Gastrocnemius medialis (tissue), 4 donors: ENCODE measurements at regions not wholly inside any gene's neighbourhood (a gene's known extent, or its start where the extent isn't known, plus 50 kb on each side); places are given as distances from the start of the nearest gene placed in this dataset.

Experiments used
- ATAC-seq, 2 donors: fragments of 150-250 bp; one replicate each; pipeline ENCODE4 v1.9.1; 2016
- DNase-seq, 2 donors: peaks; one replicate each; pipeline ENCODE4 v3.0.0-alpha.2; 2019
- H3K27ac ChIP-seq, 4 donors: fragments of 200-600 bp; sonication (generic); 1 replicate in 1 of 4; 2 replicates in 3 of 4; pipeline ENCODE4 v1.5.1; 2016 to 2018; ENCODE audit warnings: mild to moderate bottlenecking in 2 of 4, moderate library complexity in 1 of 4
- H3K27me3 ChIP-seq, 3 donors: fragments of 200-600 bp; sonication (generic) in 2 of 3; 1 replicate in 1 of 3; 2 replicates in 2 of 3; pipeline versions ENCODE4 v1.5.1 to v1.6.0; 2016 to 2019; ENCODE audit warnings: mild to moderate bottlenecking in 1 of 3, moderate library complexity in 1 of 3
- H3K36me3 ChIP-seq, 2 donors: fragments of 200-600 bp; sonication (generic) in 1 of 2; one replicate each; pipeline ENCODE4 v1.5.1; 2017 to 2018
- H3K4me1 ChIP-seq, 2 donors: fragments of 200-600 bp; sonication (generic) in 1 of 2; one replicate each; pipeline ENCODE4 v1.5.1; 2016 to 2017; ENCODE audit warnings: mild to moderate bottlenecking in 2 of 2
- H3K4me3 ChIP-seq, 4 donors: fragments of 200-600 bp; sonication (generic) in 3 of 4; 1 replicate in 1 of 4; 2 replicates in 3 of 4; pipeline ENCODE4 v1.5.1; 2016 to 2019; ENCODE audit warnings: mild to moderate bottlenecking in 2 of 4
- H3K9me3 ChIP-seq, 3 donors: fragments of 200-600 bp; sonication (generic) in 2 of 3; 1 replicate in 1 of 3; 2 replicates in 2 of 3; pipeline ENCODE4 v1.5.1; 2016 to 2019
- CTCF ChIP-seq, 5 experiments: fragments of 450-650 bp in 3 of 5; fragments of 200-600 bp in 2 of 5; sonication (generic) in 2 of 5; IDR thresholded peaks in 4 of 5; conservative IDR thresholded peaks in 1 of 5; 1 replicate in 4 of 5; 2 replicates in 1 of 5; pipeline ENCODE4 v1.5.1; 2016 to 2019; ENCODE audit warnings: antibody characterized with exemption in 5 of 5, mild to moderate bottlenecking in 3 of 5, moderate library complexity in 3 of 5
- POLR2A ChIP-seq, 2 donors: fragments of 450-650 bp; IDR thresholded peaks; one replicate each; pipeline ENCODE4 v1.6.1; 2017; ENCODE audit warnings: antibody characterized with exemption in 2 of 2, mild to moderate bottlenecking in 2 of 2, moderate library complexity in 2 of 2
- in situ Hi-C, 4 donors: fragments of 200-750 bp; cut with MboI; loops; one replicate each; pipeline versions ENCODE4 v1.15.0 to v1.8.0; 2017; ENCODE audit warnings: low sequenced_read_pairs in 4 of 4
- intact Hi-C: fragments of 100-400 bp; cut with DNase I; formaldehyde crosslinking; loops from one replicate; pipeline ENCODE4 v1.15.1; 2023; ENCODE audit warnings: low total_unique reads

GRCh38 chr3:193946945-193947344, 189.0 kb upstream of the HES1 start:
- Histone ChIP-seq H3K4me3 (no peak overlapping the region), H3K27me3 (no peaks in the 10 kb centered on the region), H3K27ac (no peak overlapping the region), H3K9me3 (no peaks in the 10 kb centered on the region), H3K4me1 (no peaks in the 10 kb centered on the region), H3K36me3 (no peaks in the 10 kb centered on the region)
- TF ChIP-seq CTCF (IDR thresholded peaks at IDR 0.05 in 4 of 5, conservative IDR thresholded peaks at IDR 0.05 in 1 of 5), result no peak
- no peak for TF ChIP-seq POLR2A (IDR thresholded peaks at IDR 0.05)
- in situ Hi-C loops (no loop called here), intact Hi-C loops (no loop called here)
- ATAC-seq (no peak), DNase-seq (no peak)

GRCh38 chr3:193947596-193947995, 188.4 kb upstream of the HES1 start:
- ATAC-seq, result no peak
- intact Hi-C loops (no loop called here), in situ Hi-C loops (no loop called here)
- H3K9me3 ChIP-seq, result no peaks in the 10 kb centered on the region
- no peaks in the 10 kb centered on the region for H3K4me1 ChIP-seq
- no peak overlapping the region for H3K27ac ChIP-seq
- no peaks in the 10 kb centered on the region for H3K36me3 ChIP-seq
- DNase-seq, result no peak
- no peak overlapping the region for H3K4me3 ChIP-seq
- H3K27me3 ChIP-seq, result no peaks in the 10 kb centered on the region
- TF ChIP-seq POLR2A (IDR thresholded peaks at IDR 0.05) (no peak), CTCF (IDR thresholded peaks at IDR 0.05 in 4 of 5, conservative IDR thresholded peaks at IDR 0.05 in 1 of 5) (no peak)

GRCh38 chr3:193948459-193948858, 187.5 kb upstream of the HES1 start:
- Histone ChIP-seq H3K36me3 (no peaks in the 10 kb centered on the region), H3K4me3 (no peak overlapping the region), H3K27ac (no peak overlapping the region), H3K27me3 (no peaks in the 10 kb centered on the region), H3K9me3 (no peaks in the 10 kb centered on the region), H3K4me1 (no peaks in the 10 kb centered on the region)
- DNase-seq (no peak), ATAC-seq (no peak)
- TF ChIP-seq POLR2A (IDR thresholded peaks at IDR 0.05) (no peak), CTCF (IDR thresholded peaks at IDR 0.05 in 4 of 5, conservative IDR thresholded peaks at IDR 0.05 in 1 of 5) (no peak)
- intact Hi-C loops, result no loop called here
- in situ Hi-C loops, result no loop called here

GRCh38 chr3:193951859-193952258, 184.1 kb upstream of the HES1 start:
- no peaks in the 10 kb centered on the region for H3K27me3 ChIP-seq
- in situ Hi-C loops (no loop called here), intact Hi-C loops (no loop called here)
- TF ChIP-seq POLR2A (IDR thresholded peaks at IDR 0.05) (no peak), CTCF (IDR thresholded peaks at IDR 0.05 in 4 of 5, conservative IDR thresholded peaks at IDR 0.05 in 1 of 5) (no peak)
- no peak for DNase-seq
- H3K4me3 ChIP-seq, result no peak overlapping the region
- no peaks in the 10 kb centered on the region for H3K36me3 ChIP-seq
- H3K27ac ChIP-seq, result no peak overlapping the region
- ATAC-seq, result no peak
- peaks cover 0 to 7% (median 0%) of the 10 kb centered on the region in 3 donors for H3K9me3 ChIP-seq
- no peaks in the 10 kb centered on the region for H3K4me1 ChIP-seq

- H3K4me1 ChIP-seq, result no peaks in the 10 kb centered on the region
- no peaks in the 10 kb centered on the region for H3K27me3 ChIP-seq
- ATAC-seq (no peak), DNase-seq (no peak)
- intact Hi-C loops (no loop called here), in situ Hi-C loops (no loop called here)
- no peak overlapping the region for H3K4me3 ChIP-seq
- no peak for TF ChIP-seq CTCF (IDR thresholded peaks at IDR 0.05 in 4 of 5, conservative IDR thresholded peaks at IDR 0.05 in 1 of 5)
- no peak for TF ChIP-seq POLR2A (IDR thresholded peaks at IDR 0.05)
- H3K9me3 ChIP-seq, result peaks cover 0 to 7% (median 0%) of the 10 kb centered on the region in 3 donors
- H3K36me3 ChIP-seq, result no peaks in the 10 kb centered on the region
- no peak overlapping the region for H3K27ac ChIP-seq
Measured at GRCh38 chr3:193954752-193955151, 181.2 kb upstream of the HES1 start.
